ENCODE measurements at regions not wholly inside any gene's neighbourhood (a gene's known extent, or its start where the extent isn't known, plus 50 kb on each side); places are given as distances from the start of the nearest gene placed in this dataset.
"Not testable (repeated sequence)": the region's sequence is repeated elsewhere in the genome, so short reads cannot be mapped to it uniquely, and the experiment has no call there.

GRCh38 chr4:147259271-147259670, 221.6 kb upstream of the EDNRA start:
- not testable (repeated sequence) for DNase-seq

DNA sequence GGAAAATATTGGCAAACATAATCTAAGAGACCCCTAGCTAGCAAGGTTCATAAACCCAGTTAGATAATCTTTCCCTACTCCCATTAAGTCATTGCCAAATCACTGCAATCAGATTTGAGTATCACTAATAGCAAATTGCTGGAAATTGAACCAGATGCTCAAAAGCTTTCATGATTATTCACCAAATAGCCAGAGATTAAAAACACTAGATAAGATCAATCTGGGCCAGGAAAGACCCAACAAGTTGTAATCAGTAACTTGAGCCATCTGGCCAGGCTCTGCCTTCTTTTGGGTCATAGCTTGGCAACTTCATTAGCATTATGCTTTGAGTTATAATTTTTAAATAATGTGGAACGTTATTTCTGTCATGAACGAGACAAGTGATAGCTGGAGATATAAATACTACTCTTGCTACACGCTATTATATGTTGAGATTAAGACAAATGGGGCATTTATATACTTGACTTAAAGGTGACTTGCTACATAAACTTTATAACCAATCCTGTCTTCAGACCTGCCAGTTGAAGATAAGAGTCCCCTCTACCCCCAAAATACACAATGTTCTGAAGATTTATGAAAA, 196.6 kb upstream of the EDNRA start:
- no peak for DNase-seq

DNA sequence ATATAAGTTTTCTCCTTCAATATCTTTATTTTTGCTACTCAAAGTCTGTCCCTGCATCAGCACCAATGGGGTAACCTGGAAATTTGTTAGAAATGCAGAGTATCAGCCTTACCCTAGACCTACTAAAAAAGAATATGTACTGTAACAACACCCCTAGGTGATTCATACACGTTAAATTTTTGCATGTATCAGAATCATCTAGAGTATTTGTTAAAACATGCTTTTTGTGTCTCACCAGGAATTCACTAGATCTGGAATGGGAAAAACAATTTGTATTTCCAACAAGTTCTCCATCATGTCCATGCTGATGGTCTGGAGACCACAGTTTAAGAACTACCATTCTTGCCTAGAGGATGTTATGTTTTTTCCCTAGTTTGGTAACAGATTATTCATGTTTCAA, 196.0 kb upstream of the EDNRA start:
- no peak for DNase-seq

DNA sequence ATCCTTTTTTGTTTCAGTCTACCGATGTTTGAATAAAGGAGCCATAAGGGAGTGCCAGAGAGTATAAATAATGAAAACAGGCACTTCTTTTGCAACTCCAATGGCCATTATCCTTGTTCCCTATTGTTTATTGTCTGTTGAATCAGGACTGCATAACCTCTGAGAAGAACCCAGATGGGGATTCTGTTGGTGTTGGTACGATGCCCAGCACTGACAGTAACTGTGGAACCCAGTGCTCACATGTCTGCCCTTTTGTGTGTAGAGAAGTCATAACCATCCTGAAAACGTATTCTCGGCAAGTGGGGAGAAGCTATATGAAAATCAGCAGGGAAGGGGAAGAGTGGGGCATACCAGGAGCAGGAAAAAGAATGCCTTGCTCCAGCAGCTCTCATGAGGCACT, 195.1 kb upstream of the EDNRA start:
- no peak for DNase-seq

DNA sequence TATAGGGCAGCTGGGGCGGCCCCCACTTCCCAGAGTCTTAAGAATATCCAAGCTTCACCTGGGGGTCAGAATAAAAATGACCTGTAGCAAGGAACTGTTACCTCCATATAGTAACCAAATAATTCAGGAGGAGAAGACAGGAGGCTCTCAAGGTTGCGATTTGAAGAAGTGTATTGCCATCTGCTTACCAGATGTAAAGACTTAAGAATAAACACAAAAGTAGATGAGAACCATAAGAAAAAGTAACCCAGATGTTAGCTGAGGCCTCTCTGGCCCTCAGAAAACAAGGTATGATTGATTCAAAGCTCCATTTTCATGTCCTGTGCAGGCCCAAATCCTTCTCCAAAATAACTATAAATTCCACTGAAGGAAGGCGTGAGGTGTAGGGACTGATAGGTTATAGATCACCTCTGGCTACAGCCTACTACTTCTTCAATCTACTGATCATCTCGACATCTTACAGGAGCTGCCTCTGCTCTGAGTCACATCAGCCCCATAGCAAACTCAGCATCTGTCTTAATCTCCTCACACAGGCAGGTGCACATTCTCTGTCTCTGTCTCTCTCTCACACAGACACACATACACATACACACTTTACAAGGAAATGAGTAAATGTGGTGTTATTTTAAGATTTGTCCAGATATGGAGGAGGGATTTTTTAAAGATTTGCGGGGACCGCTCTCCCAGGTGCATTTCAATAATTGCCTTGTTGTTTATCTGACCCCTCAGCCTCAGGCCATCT, 193.9 kb upstream of the EDNRA start:
- DNase-seq = no peak

- no peak for DNase-seq
Observed at GRCh38 chr4:147287588-147287890, 193.4 kb upstream of the EDNRA start.

DNA sequence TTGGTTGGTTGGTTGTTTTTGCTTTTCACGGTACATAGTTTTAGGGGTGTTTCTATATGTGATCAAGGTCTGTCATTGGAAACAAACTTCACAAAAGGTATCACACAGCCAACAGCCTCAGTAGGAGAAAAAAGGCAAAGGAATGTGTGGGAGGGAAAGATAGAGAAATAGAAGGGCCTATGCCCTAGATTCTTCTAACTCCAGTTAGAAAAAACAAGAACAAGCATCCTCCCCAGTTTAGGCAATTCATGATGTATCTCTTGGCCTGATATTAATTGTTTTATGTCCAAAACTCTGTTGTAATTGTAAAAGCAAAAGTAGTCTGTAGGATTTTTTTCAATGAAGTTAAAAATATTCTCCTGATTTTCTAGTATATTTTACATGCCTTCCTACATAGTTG, 192.4 kb upstream of the EDNRA start:
- no peak for DNase-seq

- no peak for DNase-seq
Observed at GRCh38 chr4:147289181-147289580, 191.7 kb upstream of the EDNRA start.

- DNase-seq = not testable (repeated sequence)
Observed at GRCh38 chr4:147292604-147293313, 188.1 kb upstream of the EDNRA start.

DNA sequence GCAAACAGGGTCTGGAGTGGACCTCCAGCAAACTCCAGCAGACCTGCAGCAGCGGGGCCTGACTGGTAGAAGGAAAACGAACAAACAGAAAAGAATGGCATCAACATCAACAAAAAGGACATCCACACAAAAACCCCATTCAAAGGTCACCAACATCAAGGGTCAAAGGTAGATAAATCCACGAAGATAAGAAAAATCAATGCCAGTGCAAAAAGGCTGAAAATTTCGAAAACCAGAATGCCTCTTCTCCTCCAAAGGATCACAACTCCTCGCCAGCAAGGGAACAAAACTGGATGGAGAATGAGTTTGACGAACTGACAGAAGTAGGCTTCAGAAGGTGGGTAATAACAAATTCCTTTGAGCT, 187.6 kb upstream of the EDNRA start:
- DNase-seq = not testable (repeated sequence)

DNA sequence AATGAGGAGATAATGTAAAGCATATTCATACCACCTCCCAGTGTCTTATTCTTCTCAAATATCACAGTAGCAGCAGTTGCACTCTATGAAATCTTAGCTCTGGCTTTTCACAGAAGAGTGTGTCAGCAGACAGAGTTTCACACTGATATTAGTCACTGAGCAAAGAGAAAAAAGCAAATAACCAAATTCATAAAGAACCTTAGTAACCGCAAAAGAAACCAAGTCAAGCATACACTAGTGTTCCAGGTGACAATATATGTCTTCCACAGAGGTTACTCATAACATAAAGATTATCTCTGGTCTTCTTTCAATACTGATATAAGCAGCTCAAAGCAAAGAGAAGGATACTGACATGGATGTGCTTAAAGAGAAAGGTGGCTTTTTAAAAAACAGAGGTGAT, 181.7 kb upstream of the EDNRA start:
- DNase-seq = no peak

GRCh38 chr4:147303174-147303872, 177.6 kb upstream of the EDNRA start:
- DNase-seq = no peak

DNA sequence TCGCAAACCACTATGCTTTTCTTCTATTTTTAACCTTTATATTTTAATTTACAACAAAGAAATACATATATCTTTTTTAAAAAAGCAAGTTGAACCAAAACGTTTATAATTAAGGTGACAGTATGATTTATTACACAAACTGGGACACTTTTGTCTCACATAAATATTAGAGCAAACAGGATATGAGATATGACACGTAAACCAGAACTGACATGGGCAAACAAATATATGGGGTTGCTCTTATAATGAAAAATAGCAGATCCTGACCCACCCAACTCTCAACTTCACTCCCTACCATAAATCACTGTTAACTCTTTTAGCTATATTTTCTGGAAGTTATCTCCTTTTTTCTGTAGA, 177.0 kb upstream of the EDNRA start:
- DNase-seq = no peak

GRCh38 chr4:147307896-147308674, 172.8 kb upstream of the EDNRA start:
- no peak for DNase-seq

- no peak for DNase-seq
Observed at GRCh38 chr4:147309434-147309833, 171.5 kb upstream of the EDNRA start.

DNA sequence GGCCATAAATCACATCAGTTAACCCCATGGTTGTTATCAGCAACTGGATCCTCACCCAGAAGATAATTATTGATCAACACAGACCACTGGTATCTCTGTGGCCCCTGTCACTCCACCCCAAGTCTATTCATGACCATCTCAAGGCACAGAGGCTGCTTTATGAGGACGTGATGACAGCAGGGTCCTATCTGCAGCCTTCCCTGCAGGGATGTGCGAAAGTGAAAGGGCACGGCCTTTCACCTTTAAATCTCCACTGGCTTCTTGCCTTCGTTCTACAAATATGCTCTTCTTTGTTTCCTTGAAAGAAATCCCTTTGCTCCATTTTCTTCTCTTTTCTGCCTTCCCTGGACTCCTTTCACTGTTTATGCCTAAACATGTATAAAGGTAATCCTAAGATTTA, 170.6 kb upstream of the EDNRA start:
- no peak for DNase-seq

DNA sequence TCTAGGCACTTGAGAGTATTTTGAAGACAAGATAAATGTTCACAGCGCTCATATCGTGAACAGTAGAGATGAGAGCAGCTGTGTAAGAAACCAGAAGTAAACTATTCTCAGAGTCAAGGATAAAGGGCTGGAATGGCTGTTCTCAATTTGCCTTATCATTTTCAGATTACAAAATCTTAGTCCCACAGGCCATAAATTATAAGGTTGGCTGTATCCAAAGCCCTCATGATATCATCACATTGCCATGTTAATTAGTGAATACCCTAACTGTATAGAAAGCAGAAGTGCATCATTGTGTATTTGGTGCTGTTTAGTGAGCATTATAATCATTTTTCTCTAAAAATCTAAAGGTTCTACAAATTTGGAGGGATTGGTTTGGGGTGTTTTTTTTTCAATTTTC, 168.9 kb upstream of the EDNRA start:
- DNase-seq = no peak

DNA sequence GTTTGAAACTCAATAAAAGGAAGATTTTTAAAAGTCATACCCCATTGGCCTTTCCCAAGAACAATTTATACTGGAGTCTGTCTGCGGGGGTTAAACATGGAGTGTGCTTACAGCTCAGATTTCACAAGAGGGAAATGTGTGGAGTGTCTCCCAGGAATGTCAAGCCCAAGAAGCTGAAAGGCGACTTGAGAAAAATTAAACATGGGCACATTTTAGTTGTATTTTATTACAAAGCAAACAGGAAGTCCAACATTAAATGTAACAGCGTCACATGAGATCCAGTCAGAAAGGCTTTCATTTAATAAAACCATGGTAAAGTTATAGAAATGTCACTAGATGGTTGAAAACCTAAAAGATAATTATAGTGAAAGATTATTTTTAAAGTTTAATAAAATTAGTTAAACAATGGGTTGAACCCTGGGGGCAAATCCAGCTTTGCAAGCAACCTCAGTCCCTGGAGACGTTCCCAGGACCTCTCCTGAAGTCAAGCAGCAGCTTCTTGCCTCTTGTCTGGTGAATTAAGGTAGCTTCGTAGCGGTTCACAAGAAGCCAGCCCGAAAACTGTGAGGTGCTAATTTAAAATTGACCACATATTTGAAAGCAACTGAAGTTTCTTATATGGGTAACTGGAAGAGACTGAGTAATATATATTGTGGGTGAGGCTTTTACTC, 168.4 kb upstream of the EDNRA start:
- no peak for DNase-seq

DNA sequence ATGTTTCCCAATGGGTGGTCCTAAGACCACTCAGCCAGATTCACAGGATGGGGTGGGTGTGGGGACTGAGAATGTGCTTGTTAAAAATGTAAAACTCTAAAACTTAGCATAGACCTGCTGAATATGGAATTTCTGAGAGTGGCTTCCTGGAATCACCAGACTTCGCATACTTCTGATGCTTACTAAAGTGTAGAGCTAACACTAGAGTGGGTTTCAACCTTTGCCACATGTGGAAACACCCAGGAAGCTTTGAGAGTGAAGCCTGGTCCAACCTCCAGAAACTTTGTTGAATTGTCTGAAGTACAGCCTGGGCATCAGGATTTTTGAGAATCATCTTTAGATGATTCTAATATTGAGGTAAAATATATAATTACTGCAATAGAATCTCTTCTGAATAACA, 167.8 kb upstream of the EDNRA start:
- DNase-seq = no peak

DNA sequence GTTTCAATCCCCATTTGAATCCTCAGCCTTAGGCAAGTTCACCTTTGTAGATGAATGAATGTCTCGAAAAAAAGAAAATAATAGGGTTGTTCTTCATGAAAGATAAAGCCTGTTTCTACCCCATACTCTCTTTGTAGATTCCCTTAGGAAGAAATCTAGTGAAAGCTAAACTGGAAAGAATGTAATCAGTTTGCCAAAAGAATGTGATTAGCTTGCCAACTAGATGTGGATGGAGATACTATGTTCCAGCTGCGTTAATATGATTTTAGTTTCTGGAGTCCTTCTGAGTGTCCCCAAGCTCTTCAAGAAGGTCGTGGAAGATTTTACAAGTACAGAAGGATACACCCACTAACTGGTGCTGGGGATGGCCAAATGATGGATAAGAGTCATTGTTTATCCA, 162.3 kb upstream of the EDNRA start:
- DNase-seq = no peak

DNA sequence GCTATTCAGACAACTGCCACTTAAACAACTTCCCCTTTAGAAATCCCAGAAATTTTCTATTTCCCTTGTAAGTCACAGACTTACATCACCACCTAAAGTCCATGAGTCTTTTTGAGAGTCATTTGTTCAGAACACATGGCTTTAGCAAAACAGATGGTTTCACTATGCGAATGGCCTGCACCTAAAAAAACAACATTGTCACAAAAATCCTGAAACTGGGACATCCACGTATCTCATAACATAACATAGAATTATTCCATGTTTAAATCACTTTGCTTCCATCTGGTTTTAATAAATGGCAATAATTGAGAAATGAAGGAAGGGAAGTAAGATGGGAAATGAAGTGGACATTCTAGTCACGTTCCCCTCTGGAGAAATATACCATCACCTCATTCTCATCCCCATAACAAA, 155.3 kb upstream of the EDNRA start:
- no peak for DNase-seq

GRCh38 chr4:147326591-147326990, 154.3 kb upstream of the EDNRA start:
- no peak for DNase-seq

- DNase-seq = no peak
Observed at GRCh38 chr4:147327322-147327721, 153.6 kb upstream of the EDNRA start.

All from stimulated activated CD4-positive, alpha-beta T cell treated with anti-CD3 and anti-CD28 coated beads, Interleukin-2, amount 100 ng/mL, for 24 hours (primary cell).